ENCODE measurements at regions not wholly inside any gene's neighbourhood (a gene's known extent, or its start where the extent isn't known, plus 50 kb on each side); places are given as distances from the start of the nearest gene placed in this dataset.

DNA sequence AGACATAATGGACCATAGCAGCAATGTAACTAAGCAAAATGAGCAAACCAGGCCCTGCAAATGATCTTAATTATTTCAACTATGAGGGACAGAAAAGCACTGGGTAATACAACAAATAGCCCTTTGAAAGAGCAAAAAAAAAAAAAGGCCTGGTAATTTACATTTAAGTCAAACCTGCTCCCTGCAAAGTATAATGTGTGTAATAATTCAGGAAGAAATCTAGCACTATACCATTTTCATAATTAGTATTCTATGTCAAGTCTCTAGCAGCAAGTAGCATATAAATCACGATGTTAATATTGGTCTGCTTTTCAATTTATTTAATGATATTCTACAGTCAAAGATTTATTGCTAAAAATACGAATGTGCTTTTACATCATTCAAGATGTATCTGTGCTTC, 489.6 kb downstream of the BMP2 start:
- TF ChIP-seq, protein P1, sequence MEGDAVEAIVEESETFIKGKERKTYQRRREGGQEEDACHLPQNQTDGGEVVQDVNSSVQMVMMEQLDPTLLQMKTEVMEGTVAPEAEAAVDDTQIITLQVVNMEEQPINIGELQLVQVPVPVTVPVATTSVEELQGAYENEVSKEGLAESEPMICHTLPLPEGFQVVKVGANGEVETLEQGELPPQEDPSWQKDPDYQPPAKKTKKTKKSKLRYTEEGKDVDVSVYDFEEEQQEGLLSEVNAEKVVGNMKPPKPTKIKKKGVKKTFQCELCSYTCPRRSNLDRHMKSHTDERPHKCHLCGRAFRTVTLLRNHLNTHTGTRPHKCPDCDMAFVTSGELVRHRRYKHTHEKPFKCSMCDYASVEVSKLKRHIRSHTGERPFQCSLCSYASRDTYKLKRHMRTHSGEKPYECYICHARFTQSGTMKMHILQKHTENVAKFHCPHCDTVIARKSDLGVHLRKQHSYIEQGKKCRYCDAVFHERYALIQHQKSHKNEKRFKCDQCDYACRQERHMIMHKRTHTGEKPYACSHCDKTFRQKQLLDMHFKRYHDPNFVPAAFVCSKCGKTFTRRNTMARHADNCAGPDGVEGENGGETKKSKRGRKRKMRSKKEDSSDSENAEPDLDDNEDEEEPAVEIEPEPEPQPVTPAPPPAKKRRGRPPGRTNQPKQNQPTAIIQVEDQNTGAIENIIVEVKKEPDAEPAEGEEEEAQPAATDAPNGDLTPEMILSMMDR (IDR thresholded peaks at IDR 0.05), result no peak
- TF ChIP-seq POLR2A (IDR thresholded peaks at IDR 0.05), result no peak
